Astrocyte of the hippocampus (primary cell): ENCODE measurements at regions not wholly inside any gene's neighbourhood (a gene's known extent, or its start where the extent isn't known, plus 50 kb on each side); places are given as distances from the start of the nearest gene placed in this dataset.
"Not testable (repeated sequence)": the region's sequence is repeated elsewhere in the genome, so short reads cannot be mapped to it uniquely, and the experiment has no call there.

ENCODE experiments used
- DNase-seq: peaks from one replicate; pipeline ENCODE4 v3.0.0; 2011; ENCODE audit warnings: low read depth, low spot score

GRCh38 chr2:83172841-83173240 is 1286.2 kb downstream of the SUCLG1 start:
- peak; percentile 1 for DNase-seq

- no peak for DNase-seq
These were observed 1290.7 kb downstream of the SUCLG1 start for GRCh38 chr2:83168377-83168776.

GRCh38 chr2:83162421-83162820 is 1296.7 kb downstream of the SUCLG1 start:
- no peak for DNase-seq

- DNase-seq, result no peak
These were observed 1298.5 kb downstream of the SUCLG1 start for GRCh38 chr2:83160571-83160970.

- no peak for DNase-seq
These were observed 1303.3 kb downstream of the SUCLG1 start for GRCh38 chr2:83155826-83156225.

DNA sequence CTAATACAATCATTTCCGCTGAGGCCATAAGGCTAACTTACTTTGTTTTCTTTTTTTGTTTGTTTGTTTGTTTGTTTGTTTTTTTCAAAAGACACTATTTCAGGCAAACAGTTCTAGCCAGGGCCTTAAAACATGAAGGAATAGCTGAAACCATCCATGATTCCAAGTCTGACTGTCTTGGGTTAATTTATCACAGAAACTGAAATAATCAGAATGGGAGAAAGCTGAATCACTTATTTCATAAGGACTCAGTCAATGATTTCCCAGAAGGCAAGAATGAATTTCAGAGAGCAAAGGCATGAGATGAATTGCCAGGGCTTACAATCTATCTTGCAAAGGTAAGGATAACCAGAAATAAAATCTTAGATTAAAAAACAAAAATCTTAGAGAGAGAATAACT is 1315.1 kb downstream of the SUCLG1 start:
- DNase-seq, result no peak

- no peak for DNase-seq
These were observed 1316.1 kb downstream of the SUCLG1 start for GRCh38 chr2:83142934-83143333.

DNA sequence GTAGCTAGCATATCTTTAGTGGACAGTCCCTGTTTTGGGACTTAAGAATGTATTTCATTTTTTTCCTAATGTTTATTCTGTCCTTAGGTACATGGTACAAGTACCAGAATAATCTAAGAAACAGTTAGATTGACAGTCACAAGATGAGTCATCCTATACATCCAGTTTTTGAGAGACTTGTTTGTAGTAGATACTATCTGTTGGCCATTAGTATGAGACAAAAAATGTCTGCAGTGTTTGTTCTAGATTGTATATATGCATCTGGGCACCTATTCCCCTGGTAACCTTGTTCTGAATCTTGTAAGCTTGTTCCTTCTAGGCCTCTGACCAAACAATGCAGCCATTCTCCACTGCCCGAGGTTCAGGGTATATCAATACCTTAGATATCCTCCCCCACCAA is 1343.5 kb downstream of the SUCLG1 start:
- DNase-seq, result no peak

- DNase-seq, result no peak
These were observed 1343.9 kb downstream of the SUCLG1 start for GRCh38 chr2:83115155-83115554.

DNA sequence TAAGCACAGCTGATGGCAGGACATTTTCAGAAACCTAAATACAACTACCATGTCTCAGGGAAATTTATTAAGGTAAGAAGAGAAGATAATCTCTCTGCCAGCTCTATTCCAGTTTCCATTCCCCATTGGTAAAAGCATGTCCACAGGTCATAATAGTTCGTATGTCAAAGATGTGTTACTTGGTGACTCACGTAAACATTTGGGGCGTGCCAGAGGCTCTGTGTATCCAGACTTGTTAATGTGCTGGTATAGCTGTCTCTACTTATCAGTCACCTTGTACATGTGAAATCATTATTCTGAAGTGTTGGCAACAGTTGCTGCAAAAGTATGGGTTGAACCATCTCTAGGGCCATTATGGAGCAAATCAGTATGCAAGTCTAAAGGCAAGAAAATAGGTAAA is 1345.1 kb downstream of the SUCLG1 start:
- no peak for DNase-seq

DNA sequence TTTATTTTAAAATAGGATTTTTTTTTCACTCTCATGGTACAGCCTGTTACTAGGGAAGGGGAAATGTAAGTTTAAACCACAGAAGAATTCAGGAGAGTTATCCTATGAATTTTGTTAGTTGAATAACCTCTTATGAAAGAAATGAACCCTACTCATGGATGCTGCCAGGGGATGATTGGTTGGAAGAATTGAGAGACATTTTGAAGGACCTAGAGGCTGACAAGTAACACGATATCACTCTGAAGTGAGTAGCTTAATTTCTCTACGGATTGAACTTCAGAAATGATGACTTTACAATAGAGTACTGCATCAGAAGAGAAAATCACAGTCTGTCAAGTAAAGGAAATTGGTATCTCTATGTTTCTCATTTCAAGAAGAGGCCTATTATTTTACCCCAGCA is 1346.2 kb downstream of the SUCLG1 start:
- DNase-seq, result no peak

DNA sequence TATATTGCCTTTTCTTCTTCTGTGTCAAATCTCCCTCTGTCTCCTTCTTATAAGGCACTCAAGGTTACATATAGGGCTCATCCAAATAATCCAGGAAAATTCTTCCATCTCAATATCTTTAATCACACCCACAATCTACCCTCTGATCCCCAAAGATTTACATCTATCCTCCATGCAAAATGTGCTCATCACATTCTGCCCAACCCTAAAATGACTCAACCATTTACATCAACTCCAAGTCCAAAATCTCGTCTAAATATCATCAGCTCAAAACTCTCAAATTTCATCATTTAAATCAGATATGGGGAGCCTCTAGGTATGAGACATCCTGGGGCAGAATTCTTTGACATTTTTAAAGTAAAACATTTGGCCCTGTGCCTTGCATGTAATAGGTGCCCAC is 1349.8 kb downstream of the SUCLG1 start:
- no peak for DNase-seq

DNA sequence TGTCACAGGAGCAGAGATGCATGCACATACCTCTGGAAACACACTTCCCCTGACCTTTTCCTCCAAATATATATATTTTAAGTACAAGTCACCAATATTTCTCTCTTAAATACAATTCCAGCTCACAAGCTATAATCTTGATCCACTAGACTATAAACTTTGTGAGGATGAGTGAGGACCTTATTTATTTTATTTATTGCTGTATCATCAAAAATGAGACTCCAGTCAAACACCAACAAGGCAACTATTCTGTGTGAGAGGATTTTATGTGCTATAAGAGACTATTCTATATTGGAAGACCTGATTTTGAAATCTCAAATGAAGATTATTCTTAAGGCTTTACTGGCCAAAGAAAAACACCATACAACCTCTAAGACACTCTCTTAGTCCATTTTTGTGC is 1352.2 kb downstream of the SUCLG1 start:
- no peak for DNase-seq

DNA sequence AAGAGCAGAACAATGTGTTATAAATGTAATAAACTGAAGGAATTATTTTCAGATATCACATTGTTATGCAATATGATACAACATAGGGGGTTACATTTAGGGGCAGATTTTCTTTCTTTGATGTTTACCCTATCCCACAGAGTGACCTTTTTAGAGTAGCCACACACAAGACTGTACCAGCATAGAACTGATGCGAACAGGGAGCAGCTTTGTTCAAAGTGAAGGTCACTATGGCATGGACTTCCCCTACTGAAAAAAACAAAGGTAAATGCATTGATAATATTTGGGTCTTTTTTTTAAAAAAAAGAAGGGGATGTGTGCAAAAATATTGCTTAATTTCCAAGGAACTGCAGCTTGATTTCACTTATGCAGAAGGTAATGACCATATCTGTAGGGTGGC is 1354.9 kb downstream of the SUCLG1 start:
- no peak for DNase-seq

DNA sequence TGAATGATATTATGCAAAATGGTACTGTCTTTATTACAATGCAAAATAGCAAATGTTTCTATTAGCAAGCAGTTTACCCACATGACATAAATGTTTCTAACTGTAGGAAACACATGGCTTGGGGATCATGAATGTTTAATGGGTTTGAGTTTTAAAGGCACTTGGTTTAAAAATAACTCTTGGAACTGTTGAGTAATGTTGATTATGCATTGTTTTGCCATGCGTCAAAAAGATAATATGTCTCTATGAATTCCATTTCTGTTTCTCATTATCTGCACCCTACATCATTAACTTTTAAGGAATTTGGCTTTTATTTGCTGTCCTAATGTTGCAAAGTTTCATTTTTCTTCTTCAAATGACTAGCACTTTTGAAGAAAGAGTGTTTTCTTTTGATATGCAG is 1355.5 kb downstream of the SUCLG1 start:
- DNase-seq, result peak; percentile 41

GRCh38 chr2:83089051-83089450 is 1370.0 kb downstream of the SUCLG1 start:
- DNase-seq, result not testable (repeated sequence)

- no peak for DNase-seq
These were observed 1373.2 kb downstream of the SUCLG1 start for GRCh38 chr2:83085869-83086268.

GRCh38 chr2:83081826-83082690 is 1377.0 kb downstream of the SUCLG1 start:
- peak; percentile 38 for DNase-seq

GRCh38 chr2:83079007-83079406 is 1380.1 kb downstream of the SUCLG1 start:
- no peak for DNase-seq

DNA sequence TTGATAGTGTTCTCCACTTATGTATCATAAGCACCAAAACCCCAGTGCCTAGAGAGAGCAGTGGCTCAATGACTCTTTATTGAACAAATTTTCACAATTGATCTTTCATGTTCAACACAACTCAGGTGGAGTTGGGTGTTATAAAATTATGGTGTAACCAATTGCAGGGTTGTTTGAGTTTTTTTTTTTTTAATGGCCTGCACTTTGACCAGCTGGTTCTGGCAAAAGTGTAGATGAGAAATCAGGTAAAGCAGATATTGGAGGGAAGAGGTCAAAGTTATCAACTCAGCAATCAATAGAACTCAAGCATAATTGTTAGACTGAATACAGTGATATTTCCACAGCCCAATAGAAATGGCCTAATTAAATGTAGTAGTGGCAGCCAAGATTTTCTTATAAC is 1386.3 kb downstream of the SUCLG1 start:
- no peak for DNase-seq

GRCh38 chr2:83071914-83072313 is 1387.2 kb downstream of the SUCLG1 start:
- DNase-seq, result no peak

DNA sequence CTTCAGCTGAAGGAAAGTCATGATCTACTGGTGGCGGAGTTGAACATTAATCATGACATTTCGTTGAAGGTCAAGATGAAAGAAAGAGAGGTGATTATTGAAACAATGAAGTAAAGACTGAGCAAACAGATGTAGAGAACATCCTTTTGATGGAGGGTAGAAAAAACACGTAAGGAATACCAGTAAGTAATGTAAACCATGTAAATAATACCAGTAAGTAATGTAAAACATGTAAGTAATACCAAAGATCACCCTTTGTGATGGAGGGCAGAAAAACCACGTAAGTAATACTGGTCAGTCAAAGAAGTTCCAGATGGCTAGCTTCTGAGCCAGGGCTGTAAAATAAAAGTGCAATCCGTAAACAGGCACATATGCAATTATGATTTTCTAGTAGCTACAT is 1387.7 kb downstream of the SUCLG1 start:
- DNase-seq, result no peak

DNA sequence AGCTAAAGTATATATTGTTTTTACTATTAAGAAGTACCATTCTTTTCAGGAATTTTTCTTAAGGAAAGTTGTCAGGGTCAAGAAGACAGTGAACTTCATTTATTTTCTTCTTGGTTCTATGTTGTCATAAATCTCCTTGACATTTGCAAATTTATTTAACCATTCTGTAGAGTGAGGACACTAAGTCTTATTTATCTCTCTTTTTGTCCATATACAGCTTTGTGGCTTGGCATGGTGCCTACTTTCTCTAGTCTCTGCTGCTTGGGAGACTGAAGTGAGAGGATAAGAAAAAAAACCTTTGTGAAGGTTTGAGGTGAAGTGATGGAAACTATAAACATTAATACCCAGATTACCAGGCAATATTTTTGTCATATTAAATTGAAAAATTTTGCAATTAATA is 1389.4 kb downstream of the SUCLG1 start:
- DNase-seq, result peak; percentile 35

- DNase-seq, result no peak
These were observed 1390.4 kb downstream of the SUCLG1 start for GRCh38 chr2:83068714-83069113.
